Spleen (tissue), 11 donors: ENCODE measurements at regions not wholly inside any gene's neighbourhood (a gene's known extent, or its start where the extent isn't known, plus 50 kb on each side); places are given as distances from the start of the nearest gene placed in this dataset.

Experiments
- DNase-seq: peaks from one replicate; pipeline ENCODE4 v3.0.0-alpha.2; 2020
- H3K27ac ChIP-seq, 8 donors: fragments of 200-600 bp; sonication (generic) in 7 of 8; 1 replicate in 4 of 8; 2 replicates in 4 of 8; pipeline versions ENCODE4 v1.5.0 to v1.8.0; 2016 to 2021; ENCODE audit warnings: inconsistent platforms in 4 of 8, mild to moderate bottlenecking in 4 of 8, moderate library complexity in 1 of 8
- H3K27me3 ChIP-seq, 7 donors: fragments of 200-600 bp; sonication (generic) in 6 of 7; replicated peaks in 1 of 7; 1 replicate in 4 of 7; 2 replicates in 3 of 7; pipeline versions ENCODE4 v1.5.0 to v1.8.0; 2016 to 2021; ENCODE audit warnings: inconsistent platforms in 3 of 7, mild to moderate bottlenecking in 1 of 7
- H3K36me3 ChIP-seq, 6 donors: fragments of 200-600 bp; sonication (generic) in 5 of 6; 1 replicate in 4 of 6; 2 replicates in 2 of 6; pipeline versions ENCODE4 v1.5.0 to v1.8.0; 2016 to 2021; ENCODE audit warnings: inconsistent platforms in 2 of 6
- H3K4me1 ChIP-seq, 6 donors: fragments of 200-600 bp; sonication (generic) in 5 of 6; 1 replicate in 3 of 6; 2 replicates in 3 of 6; pipeline versions ENCODE4 v1.5.0 to v1.8.0; 2016 to 2021; ENCODE audit warnings: inconsistent platforms in 3 of 6
- H3K4me3 ChIP-seq, 8 donors: fragments of 200-600 bp; sonication (generic) in 7 of 8; 1 replicate in 4 of 8; 2 replicates in 4 of 8; pipeline versions ENCODE4 v1.5.0 to v1.8.0; 2016 to 2021; ENCODE audit warnings: inconsistent platforms in 4 of 8, mild to moderate bottlenecking in 4 of 8, moderate library complexity in 2 of 8
- H3K9me3 ChIP-seq, 8 donors: fragments of 200-600 bp; sonication (generic) in 7 of 8; 1 replicate in 4 of 8; 2 replicates in 4 of 8; pipeline versions ENCODE4 v1.5.0 to v1.8.0; 2016 to 2021; ENCODE audit warnings: inconsistent platforms in 4 of 8
- CTCF ChIP-seq, 11 experiments: fragments of 200-600 bp in 7 of 11; fragments of 450-650 bp in 4 of 11; sonication (generic) in 4 of 11; IDR thresholded peaks in 8 of 11; conservative IDR thresholded peaks in 3 of 11; 1 replicate in 7 of 11; 2 replicates in 4 of 11; pipeline versions ENCODE4 v1.4.0 to v1.8.0; 2016 to 2021; ENCODE audit warnings: antibody characterized with exemption in 11 of 11, inconsistent platforms in 4 of 11, mild to moderate bottlenecking in 1 of 11
- POLR2A ChIP-seq, 3 donors: fragments of 450-650 bp; IDR thresholded peaks; one replicate each; pipeline ENCODE4 v1.5.1; 2017; ENCODE audit warnings: antibody characterized with exemption in 3 of 3, mild to moderate bottlenecking in 1 of 3
- POLR2AphosphoS5 ChIP-seq, 3 donors: sonication (generic); formaldehyde crosslinking; IDR thresholded peaks; one replicate each; pipeline ENCODE4 v1.5.1; 2017; ENCODE audit warnings: antibody characterized with exemption in 3 of 3
- whole genome bisulfite sequencing, 5 donors: extraction: QIAGEN DNeasy Blood & Tissue Kit in 3 of 5; methylation state at CpG; one replicate each; pipeline versions ENCODE4 v1.1.5 to v1.1.7; 2013 to 2018; 5-methylcytosine and 5-hydroxymethylcytosine counted together
- intact Hi-C: fragments of 100-400 bp; cut with DNase I; formaldehyde crosslinking; loops from one replicate; pipeline ENCODE4 v1.15.0; 2023; ENCODE audit warnings: low total_unique reads
- donor health status: healthy with polysubstance abuse.
- donor health status: DM: no; HTN: no; CAD: no; lungs with moderate emphysema.
- donor health status: DM: no; HTN: no; CAD: no.
- donor health status: Bipolar disorder and iron deficiency.
- donor health status: healthy.
- donor health status: DM: no; HTN: no; CAD: no.
- donor health status: DM: yes; HTN: yes; CAD: no.

GRCh38 chr5:115349001-115349817 is 52.8 kb upstream of the CCDC112 start:
- H3K4me1 ChIP-seq = no peaks in the 10 kb centered on the region
- TF ChIP-seq POLR2AphosphoS5 (IDR thresholded peaks at IDR 0.05) (no peak), CTCF (IDR thresholded peaks at IDR 0.05 in 8 of 11, conservative IDR thresholded peaks at IDR 0.05 in 3 of 11) (no peak), POLR2A (IDR thresholded peaks at IDR 0.05) (no peak)
- no peak for DNase-seq
- peaks cover 0 to 5% (median under 1%) of the 10 kb centered on the region in 8 donors for H3K9me3 ChIP-seq
- no peak overlapping the region for H3K4me3 ChIP-seq
- intact Hi-C loops = no loop called here
- H3K27ac ChIP-seq = no peak overlapping the region
- H3K27me3 ChIP-seq = peaks cover 0 to 16% (median 0%) of the 10 kb centered on the region in 7 donors
- no peaks in the 10 kb centered on the region for H3K36me3 ChIP-seq
- WGBS, 5 donors = 49 to 70% (median 60%) methylated on average over 5 of the region's 5 CpGs

- intact Hi-C loops = no loop called here
- Histone ChIP-seq H3K36me3 (no peaks in the 10 kb centered on the region), H3K27me3 (peaks cover 0 to 16% (median 0%) of the 10 kb centered on the region in 7 donors), H3K4me1 (no peaks in the 10 kb centered on the region), H3K27ac (no peak overlapping the region), H3K9me3 (no peaks in the 10 kb centered on the region), H3K4me3 (no peak overlapping the region)
- TF ChIP-seq CTCF (IDR thresholded peaks at IDR 0.05 in 8 of 11, conservative IDR thresholded peaks at IDR 0.05 in 3 of 11) (no peak), POLR2A (IDR thresholded peaks at IDR 0.05) (no peak), POLR2AphosphoS5 (IDR thresholded peaks at IDR 0.05) (no peak)
- no peak for DNase-seq
- WGBS, 5 donors = 86 to 97% (median 88%) methylated on average over 4 of the region's 4 CpGs
These were observed 51.7 kb upstream of the CCDC112 start for GRCh38 chr5:115348175-115348574.
